DND-41 (cell line): ENCODE measurements at regions not wholly inside any gene's neighbourhood (a gene's known extent, or its start where the extent isn't known, plus 50 kb on each side); places are given as distances from the start of the nearest gene placed in this dataset.

Experiments
- EZH2 ChIP-seq: IDR thresholded peaks from 3 replicates; pipeline ENCODE4 v1.6.1; 2012; ENCODE audit warnings: borderline replicate concordance, low read depth, mild to moderate bottlenecking, moderate library complexity, low read length, inconsistent platforms; ENCODE audit not compliant: severe bottlenecking
- TF ChIP-seq, protein P1 (sequence below): IDR thresholded peaks from 2 replicates; pipeline ENCODE4 v1.5.1; 2012; ENCODE audit warnings: borderline replicate concordance, low read length, moderate library complexity, mild to moderate bottlenecking; ENCODE audit not compliant: poor library complexity, severe bottlenecking; ENCODE audit errors: extremely low read depth

DNA sequence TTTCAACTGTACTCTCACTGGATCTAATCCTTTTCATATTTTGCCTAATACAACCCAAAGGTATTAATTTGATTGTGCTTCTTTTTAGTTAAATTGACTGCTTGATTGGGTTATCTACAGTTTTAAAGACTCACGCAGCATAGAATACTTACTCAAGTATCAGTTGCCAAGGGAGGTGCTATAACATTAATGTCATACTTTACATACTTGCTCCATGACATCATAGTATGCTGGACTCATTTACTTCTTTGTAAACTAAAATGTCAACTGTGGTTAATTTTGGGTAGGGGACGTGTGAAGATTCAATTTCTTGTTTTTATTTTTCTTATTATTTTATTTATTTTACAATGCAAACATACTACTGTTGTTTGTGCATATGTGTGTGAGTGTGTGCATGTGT lies 716.2 kb upstream of the VRK2 start:
- TF ChIP-seq, protein P1, sequence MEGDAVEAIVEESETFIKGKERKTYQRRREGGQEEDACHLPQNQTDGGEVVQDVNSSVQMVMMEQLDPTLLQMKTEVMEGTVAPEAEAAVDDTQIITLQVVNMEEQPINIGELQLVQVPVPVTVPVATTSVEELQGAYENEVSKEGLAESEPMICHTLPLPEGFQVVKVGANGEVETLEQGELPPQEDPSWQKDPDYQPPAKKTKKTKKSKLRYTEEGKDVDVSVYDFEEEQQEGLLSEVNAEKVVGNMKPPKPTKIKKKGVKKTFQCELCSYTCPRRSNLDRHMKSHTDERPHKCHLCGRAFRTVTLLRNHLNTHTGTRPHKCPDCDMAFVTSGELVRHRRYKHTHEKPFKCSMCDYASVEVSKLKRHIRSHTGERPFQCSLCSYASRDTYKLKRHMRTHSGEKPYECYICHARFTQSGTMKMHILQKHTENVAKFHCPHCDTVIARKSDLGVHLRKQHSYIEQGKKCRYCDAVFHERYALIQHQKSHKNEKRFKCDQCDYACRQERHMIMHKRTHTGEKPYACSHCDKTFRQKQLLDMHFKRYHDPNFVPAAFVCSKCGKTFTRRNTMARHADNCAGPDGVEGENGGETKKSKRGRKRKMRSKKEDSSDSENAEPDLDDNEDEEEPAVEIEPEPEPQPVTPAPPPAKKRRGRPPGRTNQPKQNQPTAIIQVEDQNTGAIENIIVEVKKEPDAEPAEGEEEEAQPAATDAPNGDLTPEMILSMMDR = no peak
- TF ChIP-seq EZH2 = no peak
